NOMO-1 (cell line): ENCODE measurements at regions not wholly inside any gene's neighbourhood (a gene's known extent, or its start where the extent isn't known, plus 50 kb on each side); places are given as distances from the start of the nearest gene placed in this dataset.
A peak's percentile ranks its signal among the peaks of the same experiment; 100 is the strongest.

Experiments used
- DNase-seq, 2 experiments: peaks; one replicate each; lab custom pipeline; 2025; ENCODE audit not compliant: unreplicated experiment in 2 of 2; lab: John Stamatoyannopoulos, UW

GRCh38 chr4:112889199-112889598, 160.3 kb upstream of the ANK2 start:
- no peak for DNase-seq

- DNase-seq, result no peak
Measured at GRCh38 chr4:112889619-112890527, 159.6 kb upstream of the ANK2 start.

DNA sequence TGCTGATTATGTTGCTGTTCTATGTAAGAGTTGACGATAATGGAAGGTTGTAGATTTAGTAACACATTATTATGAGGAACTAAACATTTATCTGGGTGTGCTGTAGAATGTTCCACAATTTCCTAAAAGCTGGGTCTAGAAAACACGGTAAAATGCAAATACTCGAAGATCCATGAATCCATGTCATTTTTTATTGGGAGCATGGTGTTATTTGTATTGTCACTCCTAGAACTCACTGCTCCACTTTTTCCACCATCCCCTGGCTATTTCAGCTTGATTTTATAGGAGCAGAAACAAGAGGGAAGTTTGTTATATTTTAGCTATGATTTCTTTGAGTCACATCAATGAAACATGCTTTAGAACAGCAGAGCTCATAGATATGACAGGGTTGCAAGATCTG, 155.0 kb upstream of the ANK2 start:
- no peak for DNase-seq

DNA sequence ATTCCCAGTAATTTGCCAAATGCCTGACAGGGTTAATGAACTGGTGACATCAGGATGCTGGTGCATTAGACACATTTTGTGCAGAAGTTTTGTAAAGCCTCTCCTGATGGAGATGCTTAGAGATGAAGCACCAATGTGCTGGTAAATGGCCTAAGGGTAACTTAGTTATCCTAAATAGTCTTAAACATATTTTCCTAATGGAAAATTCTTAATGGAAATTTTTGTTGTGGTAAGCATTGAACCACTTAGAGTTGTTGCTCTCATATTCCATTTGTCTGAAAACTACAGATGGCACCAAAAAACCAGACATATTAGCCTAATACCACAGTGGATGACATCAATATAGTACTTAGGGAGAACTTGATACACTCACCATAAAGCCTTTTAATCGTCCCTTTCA, 154.5 kb upstream of the ANK2 start:
- no peak for DNase-seq

DNA sequence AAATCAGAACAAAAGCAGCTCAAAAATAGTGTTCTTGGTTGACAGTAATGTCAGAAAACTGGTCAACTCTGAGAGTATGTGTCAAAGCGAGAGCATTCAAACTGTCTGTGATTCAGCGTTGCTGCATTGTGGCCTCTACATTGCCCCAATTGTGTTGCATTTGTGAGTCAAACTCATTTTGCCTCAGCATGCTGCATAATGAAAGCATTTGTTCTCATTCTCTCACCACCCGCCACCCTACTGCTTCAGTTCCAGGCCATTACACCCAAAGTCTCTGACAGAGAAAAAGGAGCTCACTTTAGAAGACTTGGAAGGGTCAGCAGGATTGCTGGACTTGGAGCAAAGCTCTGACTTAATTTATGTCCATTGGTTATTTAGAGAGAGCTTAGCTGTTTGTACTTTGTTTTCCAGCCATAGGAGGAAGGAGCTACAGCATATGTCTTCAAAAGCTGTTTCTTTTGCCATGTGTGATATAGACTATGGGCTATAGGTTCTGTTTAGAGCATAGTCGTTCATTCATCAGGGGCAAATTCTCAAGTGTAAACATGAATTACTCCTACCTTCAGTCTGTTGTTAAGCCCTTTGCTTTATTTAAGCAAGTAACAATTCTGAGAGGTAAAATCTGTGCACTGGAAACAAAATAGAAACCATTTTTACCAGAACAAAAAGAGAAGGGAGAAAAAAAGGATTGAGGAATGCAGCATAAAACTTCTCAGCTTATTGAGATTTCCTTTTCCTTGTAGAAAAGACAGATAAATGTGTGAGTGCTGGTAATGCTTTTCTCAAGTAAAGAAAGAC, 153.4 kb upstream of the ANK2 start:
- no peak for DNase-seq

- DNase-seq, result no peak
Measured at GRCh38 chr4:112896609-112897190, 152.8 kb upstream of the ANK2 start.

DNA sequence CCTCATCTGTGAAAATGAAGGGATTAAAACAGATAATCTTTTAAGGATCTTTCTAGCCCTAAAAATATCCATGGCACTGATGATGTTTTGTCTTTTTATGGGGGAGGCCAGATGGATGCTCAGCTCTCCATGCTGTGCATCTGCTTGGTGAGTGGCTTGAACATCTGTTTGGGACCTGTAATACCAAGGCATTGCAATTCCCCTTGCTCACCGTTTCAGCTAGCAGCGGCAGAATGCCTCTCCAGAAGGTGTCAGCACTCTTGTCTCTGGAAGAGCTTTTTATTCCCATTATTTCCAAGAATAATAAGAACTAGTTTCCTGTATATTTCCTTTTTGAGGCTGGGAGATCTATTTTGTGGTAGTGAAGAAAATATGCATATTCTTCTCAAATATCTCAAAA, 151.9 kb upstream of the ANK2 start:
- no peak for DNase-seq

- DNase-seq, result no peak
Measured at GRCh38 chr4:112898357-112899141, 150.9 kb upstream of the ANK2 start.

DNA sequence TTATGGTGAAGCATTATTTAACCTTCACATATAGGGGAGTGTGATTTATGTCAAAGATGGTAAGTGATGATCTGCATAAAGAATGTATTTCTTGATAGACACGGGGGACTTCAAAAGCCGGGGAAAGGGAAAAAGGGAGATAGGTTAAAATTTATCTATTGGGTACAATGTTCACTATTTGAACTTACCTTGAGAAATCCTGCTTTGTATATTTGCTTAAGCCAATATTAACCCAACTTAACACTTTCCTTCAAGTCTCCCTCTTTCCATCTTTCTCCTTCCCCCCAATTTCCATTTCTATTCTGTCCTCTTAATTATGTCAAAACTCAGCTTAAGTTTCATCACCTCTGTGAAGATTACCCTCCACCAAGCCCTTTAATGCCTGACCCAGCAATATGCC, 149.0 kb upstream of the ANK2 start:
- no peak for DNase-seq

DNA sequence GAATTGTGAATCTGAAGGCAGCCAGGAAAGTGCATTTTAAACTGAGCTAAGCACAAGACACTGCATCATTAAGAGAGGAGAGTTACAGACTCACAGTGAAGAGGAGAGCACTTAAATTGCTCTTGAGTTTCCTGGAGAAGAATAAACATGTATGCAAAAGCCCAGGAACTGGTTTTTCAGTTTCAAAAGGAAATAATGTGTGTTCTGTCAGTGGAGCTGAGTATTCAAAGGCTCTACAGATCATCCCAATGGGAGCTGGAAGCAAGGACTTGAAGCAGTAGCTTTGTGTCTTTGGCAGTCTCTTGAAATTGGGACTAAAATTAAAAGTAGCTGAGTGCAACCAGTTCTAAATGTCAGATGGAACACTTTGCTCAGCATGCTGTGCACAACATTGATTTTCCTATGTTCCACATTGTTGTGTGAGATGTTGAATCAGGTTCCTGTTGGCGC, 147.5 kb upstream of the ANK2 start:
- no peak for DNase-seq

DNA sequence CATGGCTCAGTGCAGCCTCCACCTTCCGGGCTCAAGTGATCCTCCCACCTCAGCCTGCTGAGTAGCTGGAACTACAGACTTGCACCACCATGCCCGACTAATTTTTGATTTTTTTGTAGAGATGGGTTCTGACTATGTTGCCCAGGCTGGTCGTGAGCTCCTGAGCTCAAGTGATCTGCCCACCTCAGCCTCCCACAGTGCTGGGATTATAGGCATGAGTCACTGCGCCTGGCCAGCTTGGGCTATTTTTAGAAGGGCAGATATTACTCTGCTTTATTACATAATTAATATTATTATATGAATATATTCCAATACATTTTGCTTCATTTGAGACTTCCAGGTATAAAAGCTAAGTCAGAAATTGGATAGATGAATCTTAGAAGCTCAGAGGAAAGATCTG, 143.7 kb upstream of the ANK2 start:
- no peak for DNase-seq

GRCh38 chr4:112908511-112908910, 140.9 kb upstream of the ANK2 start:
- no peak for DNase-seq

DNA sequence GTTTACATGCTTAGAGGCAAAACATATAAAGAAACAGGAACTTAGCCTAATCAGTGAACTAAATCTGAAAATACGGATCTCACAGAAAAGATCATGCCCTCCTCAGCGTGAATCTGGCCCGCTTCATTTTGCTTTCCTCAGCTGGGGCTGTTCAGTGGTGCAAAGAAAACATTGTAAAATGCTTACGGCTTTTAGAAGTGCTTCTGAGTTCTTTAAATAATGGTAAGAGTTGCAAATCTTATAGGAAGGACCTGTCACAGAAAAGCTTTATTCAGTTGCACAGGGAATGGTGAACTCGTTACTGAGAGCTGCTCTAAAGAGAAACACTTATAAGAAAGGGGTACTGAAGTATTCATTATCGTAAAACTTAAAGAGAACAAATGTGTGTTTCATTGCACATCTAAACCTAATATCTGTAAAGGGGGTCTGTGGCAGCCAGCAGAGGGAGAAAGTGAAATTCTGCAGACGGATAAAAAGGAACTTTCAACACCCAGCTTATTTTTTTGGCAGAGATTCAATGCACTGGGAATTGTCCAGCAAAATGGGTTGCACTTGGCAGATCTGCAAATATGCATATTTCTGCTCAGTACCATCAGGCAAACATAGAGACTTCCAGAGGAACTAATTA, 139.2 kb upstream of the ANK2 start:
- DNase-seq, result peak in 1 of 2 experiments; percentile 15

DNA sequence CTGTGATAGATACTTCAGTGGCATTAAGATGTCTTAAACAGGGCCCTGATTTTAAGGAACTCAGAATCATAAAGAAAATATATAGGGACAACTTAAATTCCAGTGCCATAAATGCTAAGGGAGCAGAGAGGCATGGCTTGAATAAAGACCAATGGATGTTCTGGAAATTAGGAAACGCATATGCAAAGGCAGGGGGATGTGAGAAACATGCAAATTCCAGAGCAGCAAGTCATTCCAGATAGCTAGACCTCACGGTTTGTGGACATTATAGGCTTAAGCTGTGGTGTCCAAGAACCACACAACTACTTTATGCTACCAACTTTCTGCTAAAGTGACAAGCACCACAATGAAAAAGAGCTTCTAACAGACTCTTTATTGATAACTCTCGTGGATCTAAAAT, 132.6 kb upstream of the ANK2 start:
- DNase-seq, result no peak

DNA sequence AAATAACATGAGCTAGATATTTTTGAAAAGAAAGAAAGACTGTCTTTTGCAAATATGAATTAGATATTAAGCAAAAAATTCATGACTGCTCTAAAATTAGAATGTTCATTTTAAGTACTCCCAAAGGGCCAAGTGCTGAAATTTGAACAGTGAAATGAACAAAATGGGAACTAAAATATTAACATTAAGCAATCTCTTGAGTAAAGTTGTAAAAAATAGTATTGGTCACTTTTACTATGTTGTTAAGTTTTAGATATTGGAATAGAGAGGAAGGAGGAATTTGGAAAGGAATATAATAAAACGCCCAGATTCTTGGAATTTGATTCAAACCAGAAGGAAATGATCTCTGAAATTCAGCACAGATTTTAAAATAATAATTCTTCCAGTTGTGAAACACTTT, 125.9 kb upstream of the ANK2 start:
- no peak for DNase-seq

- DNase-seq, result no peak
Measured at GRCh38 chr4:112926819-112927218, 122.6 kb upstream of the ANK2 start.

- DNase-seq, result no peak
Measured at GRCh38 chr4:112927544-112927943, 121.9 kb upstream of the ANK2 start.

GRCh38 chr4:112931001-112931400, 118.5 kb upstream of the ANK2 start:
- no peak for DNase-seq

- no peak for DNase-seq
Measured at GRCh38 chr4:112933790-112934189, 115.7 kb upstream of the ANK2 start.

GRCh38 chr4:112938461-112939058, 110.9 kb upstream of the ANK2 start:
- DNase-seq, result peak; percentile 1 to 26
